MCF 10A (cell line): ENCODE measurements at regions not wholly inside any gene's neighbourhood (a gene's known extent, or its start where the extent isn't known, plus 50 kb on each side); places are given as distances from the start of the nearest gene placed in this dataset.
"Not testable (repeated sequence)": the region's sequence is repeated elsewhere in the genome, so short reads cannot be mapped to it uniquely, and the experiment has no call there.

ENCODE experiments used
- BruUV-seq: library from RNA; stranded (reverse); fragments of 400-500 nt; replicated peaks from 2 replicates; lab custom pipeline; 2021; lab: Mats Ljungman, UMichigan
- CTCF ChIA-PET: fragments of 300-600 bp; sonication (Branson Sonifier 250); formaldehyde crosslinking; extraction: SDS; loops from one replicate; lab custom pipeline; 2021; ENCODE audit warnings: antibody characterized with exemption, inconsistent platforms; lab: Yijun Ruan, JAX
- POLR2A ChIA-PET: fragments of 300-600, 350-650 bp; sonication (Branson Sonifier 250); formaldehyde crosslinking; extraction: SDS; loops from one replicate; lab custom pipeline; 2020; ENCODE audit warnings: antibody characterized with exemption, inconsistent platforms; lab: Yijun Ruan, JAX
- DNase-seq: peaks from one replicate; pipeline ENCODE4 v3.0.0-alpha.2; 2018; ENCODE audit not compliant: unreplicated experiment
- H3K27ac Mint-ChIP-seq: one replicate; pipeline ENCODE4 v1.8.0; 2022; ENCODE audit warnings: mild to moderate bottlenecking, low read depth, mixed read lengths; ENCODE audit not compliant: unreplicated experiment
- H3K27me3 Mint-ChIP-seq: one replicate; pipeline ENCODE4 v1.8.0; 2022; ENCODE audit warnings: mixed read lengths; ENCODE audit not compliant: insufficient read depth, unreplicated experiment
- H3K36me3 Mint-ChIP-seq: one replicate; pipeline ENCODE4 v1.8.0; 2022; ENCODE audit warnings: mild to moderate bottlenecking, moderate library complexity, mixed read lengths; ENCODE audit not compliant: insufficient read depth, unreplicated experiment
- H3K4me1 Mint-ChIP-seq: one replicate; pipeline ENCODE4 v1.8.0; 2022; ENCODE audit warnings: mixed read lengths; ENCODE audit not compliant: insufficient read depth, unreplicated experiment
- H3K4me3 Mint-ChIP-seq: one replicate; pipeline ENCODE4 v1.8.0; 2022; ENCODE audit warnings: mild to moderate bottlenecking, moderate library complexity, mixed read lengths; ENCODE audit not compliant: unreplicated experiment
- H3K9me3 Mint-ChIP-seq: one replicate; pipeline ENCODE4 v1.8.0; 2022; ENCODE audit warnings: mixed read lengths; ENCODE audit not compliant: unreplicated experiment
- intact Hi-C: fragments of 100-400 bp; cut with micrococcal nuclease; formaldehyde crosslinking; loops from 2 replicates; pipeline ENCODE4 v1.14.1; 2022
- TF ChIP-seq, protein P1 (sequence below): fragments of 200-600 bp; IDR thresholded peaks from one replicate; pipeline ENCODE4 v1.8.0; 2022; ENCODE audit warnings: antibody characterized with exemption, mild to moderate bottlenecking; ENCODE audit not compliant: unreplicated experiment

DNA sequence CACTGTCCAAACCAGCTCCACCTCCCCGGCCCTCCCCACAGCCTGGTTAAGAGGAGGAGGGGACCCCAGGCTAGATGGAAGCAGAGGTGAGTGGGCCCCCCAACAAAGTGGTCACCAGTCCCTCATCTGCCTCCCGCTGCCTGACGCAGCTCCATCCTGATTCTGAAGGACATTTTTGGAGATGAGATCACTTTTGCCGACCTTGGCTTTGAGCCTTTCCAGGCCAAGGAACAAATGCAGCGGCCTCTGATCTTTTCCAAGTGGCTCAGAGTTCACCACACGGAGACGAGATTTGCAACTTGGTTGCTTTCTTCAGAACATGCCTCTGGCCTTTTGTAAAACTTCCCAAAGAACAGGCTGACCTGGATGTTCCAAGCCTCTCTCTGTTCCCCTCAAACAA, 223.1 kb downstream of the NPHP4 start:
- TF ChIP-seq, protein P1, sequence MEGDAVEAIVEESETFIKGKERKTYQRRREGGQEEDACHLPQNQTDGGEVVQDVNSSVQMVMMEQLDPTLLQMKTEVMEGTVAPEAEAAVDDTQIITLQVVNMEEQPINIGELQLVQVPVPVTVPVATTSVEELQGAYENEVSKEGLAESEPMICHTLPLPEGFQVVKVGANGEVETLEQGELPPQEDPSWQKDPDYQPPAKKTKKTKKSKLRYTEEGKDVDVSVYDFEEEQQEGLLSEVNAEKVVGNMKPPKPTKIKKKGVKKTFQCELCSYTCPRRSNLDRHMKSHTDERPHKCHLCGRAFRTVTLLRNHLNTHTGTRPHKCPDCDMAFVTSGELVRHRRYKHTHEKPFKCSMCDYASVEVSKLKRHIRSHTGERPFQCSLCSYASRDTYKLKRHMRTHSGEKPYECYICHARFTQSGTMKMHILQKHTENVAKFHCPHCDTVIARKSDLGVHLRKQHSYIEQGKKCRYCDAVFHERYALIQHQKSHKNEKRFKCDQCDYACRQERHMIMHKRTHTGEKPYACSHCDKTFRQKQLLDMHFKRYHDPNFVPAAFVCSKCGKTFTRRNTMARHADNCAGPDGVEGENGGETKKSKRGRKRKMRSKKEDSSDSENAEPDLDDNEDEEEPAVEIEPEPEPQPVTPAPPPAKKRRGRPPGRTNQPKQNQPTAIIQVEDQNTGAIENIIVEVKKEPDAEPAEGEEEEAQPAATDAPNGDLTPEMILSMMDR = no peak
- Mint-ChIP-seq H3K9me3 (no peaks in the 10 kb centered on the region), H3K4me1 (no peaks in the 10 kb centered on the region), H3K27ac (no peak overlapping the region), H3K4me3 (no peak overlapping the region), H3K36me3 (no peaks in the 10 kb centered on the region), H3K27me3 (peaks cover 77% of the 10 kb centered on the region)
- ChIA-PET CTCF (no interaction called here), POLR2A (no interaction called here)
- no peak for DNase-seq
- intact Hi-C loops = no loop called here
- no TSS peak for BruUV-seq

DNA sequence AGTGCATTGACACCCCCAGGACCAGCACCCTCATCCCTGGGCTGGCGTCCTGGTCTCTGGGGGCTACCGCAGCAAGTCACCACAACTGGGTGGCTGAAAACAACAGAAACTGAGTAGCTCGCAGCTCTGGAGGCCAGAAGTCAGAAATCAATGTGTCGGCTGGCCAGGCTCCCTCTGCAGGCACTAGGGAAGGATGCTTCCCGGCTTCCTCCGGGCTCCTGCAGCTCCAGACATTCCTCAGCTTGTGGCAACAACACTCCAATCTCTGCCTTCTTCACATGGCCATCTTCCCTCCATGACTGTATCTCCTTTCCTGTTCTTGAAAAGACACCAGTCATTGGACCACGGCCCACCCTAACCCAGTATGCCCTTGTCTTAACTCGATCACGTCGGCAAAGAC, 224.2 kb downstream of the NPHP4 start:
- Mint-ChIP-seq H3K4me1 (no peaks in the 10 kb centered on the region), H3K27ac (no peak overlapping the region), H3K36me3 (no peaks in the 10 kb centered on the region), H3K9me3 (peaks cover 6% of the 10 kb centered on the region), H3K27me3 (peaks cover 84% of the 10 kb centered on the region), H3K4me3 (no peak overlapping the region)
- BruUV-seq = no TSS peak
- DNase-seq = no peak
- CTCF ChIA-PET = no interaction called here
- intact Hi-C loops = no loop called here
- TF ChIP-seq, protein P1 = no peak
- POLR2A ChIA-PET = no interaction called here

DNA sequence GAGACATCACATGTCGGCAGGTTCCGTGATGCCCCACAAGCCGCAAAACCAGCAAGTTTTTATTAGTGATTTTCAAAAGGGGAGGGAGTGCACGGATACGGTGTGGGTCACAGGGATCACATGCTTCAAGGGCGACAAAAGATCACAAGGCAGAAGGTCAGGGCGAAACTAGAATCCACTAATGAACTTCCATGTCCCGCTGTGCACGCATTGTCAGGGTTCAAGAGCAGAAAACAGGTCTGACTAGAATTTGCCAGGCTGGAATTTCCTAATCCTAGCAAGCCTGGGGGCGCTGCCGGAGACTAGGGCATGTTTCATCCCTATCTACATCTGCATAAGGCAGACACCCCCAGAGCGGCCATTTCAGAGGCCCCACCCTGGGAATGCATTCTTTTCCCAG, 225.2 kb downstream of the NPHP4 start:
- POLR2A ChIA-PET, intact Hi-C loops, H3K4me1 Mint-ChIP-seq, H3K9me3 Mint-ChIP-seq, H3K4me3 Mint-ChIP-seq, H3K27ac Mint-ChIP-seq, CTCF ChIA-PET, BruUV-seq, DNase-seq, H3K36me3 Mint-ChIP-seq: not testable (repeated sequence)
- H3K27me3 Mint-ChIP-seq = peaks cover 85% of the 10 kb centered on the region

DNA sequence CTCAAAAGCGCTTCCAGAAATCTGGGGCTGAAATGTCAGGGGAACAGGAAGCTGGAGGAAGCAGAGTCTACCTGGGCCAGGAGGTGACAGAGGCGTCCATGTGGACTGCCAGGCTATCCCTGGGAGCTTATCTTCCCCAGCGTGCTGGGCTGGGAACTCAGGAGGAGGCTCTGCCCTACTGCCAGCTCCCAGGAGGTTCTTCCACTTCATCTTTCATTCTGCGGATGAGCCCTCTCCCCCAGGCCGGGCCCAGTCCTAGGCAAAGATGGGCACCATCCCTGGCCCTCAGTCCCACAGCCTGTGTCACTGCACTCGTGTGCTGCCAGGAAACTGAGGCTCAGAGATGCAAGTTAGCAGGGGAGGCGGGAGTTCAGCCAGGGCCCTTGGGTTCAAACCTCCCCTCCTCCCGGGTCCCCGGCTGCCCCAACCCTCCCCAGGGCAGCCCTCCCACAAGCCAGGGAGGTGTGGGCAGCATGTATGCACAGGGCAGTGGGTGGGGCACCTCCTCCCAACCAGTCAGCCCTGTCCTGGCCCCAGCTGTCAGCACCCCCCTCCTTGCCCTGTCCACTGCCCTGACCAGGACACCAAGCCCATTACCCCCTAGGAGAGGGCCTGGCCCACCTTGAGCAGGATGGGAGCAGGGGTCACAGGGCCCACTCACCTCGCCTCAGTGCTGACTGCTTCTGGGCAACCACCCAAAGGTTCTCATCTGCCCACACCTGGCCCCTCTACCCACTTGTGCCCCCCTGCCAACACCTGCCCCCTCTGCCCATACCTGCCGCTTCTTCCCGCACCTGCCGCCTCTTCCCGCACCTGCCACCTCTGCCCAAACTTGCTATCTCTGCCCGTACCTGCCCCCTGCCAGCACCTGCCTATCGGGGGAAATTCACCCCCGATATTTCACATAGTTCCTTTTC, 226.0 kb downstream of the NPHP4 start:
- H3K9me3 Mint-ChIP-seq = peaks cover 6% of the 10 kb centered on the region
- CTCF ChIA-PET = no interaction called here
- TF ChIP-seq, protein P1 = no peak
- H3K4me3 Mint-ChIP-seq = no peak overlapping the region
- H3K4me1 Mint-ChIP-seq = no peaks in the 10 kb centered on the region
- no peak for DNase-seq
- POLR2A ChIA-PET = no interaction called here
- H3K27ac Mint-ChIP-seq = no peak overlapping the region
- BruUV-seq = no TSS peak
- intact Hi-C loops = no loop called here
- peaks cover 82% of the 10 kb centered on the region for H3K27me3 Mint-ChIP-seq
- H3K36me3 Mint-ChIP-seq = no peaks in the 10 kb centered on the region
